ENCODE measurements at regions not wholly inside any gene's neighbourhood (a gene's known extent, or its start where the extent isn't known, plus 50 kb on each side); places are given as distances from the start of the nearest gene placed in this dataset.

DNA sequence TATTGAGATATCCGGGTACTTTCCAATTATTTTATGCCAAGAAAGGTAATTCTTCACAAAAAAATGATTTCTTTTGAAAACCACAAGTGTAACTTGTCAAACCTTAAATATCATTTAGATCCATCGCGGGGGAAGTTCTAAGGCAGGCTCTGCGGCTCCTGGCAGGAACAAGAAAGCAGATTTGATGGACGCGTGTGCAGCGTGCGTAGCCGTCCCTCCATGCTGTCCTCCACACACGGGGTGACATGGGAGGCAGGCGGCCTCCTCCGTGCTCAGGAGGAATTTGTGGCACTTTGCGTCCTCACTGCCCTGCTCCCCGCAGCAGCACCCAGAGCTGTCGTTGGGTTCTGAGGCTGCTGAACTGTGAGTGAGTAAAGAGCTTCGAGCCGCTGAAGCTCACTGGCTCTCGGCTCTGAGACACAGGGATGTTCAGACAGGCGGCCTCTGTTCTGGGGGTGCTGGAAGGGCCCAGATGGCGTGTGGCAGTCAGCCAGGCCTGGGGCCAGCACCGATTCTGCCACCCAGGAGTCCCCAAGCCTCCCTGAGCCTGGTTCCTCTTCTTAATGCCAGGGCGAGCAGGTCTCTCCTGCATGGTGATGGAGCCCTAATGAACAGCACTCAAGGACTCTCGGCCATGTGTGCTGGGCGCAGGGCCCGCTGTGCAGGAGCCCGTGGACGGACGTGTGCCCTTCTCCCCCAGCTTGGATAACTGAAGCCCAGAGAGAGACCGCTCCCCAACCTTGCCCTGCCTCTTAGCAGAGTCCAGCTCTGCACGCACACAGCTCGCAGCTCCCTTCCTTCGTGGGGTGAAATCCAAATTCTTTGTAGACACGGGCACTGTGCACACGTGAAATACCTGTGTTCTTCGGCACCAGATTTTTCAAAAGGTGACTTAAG is 185.4 kb upstream of the SHH start:
- H3K27ac ChIP-seq, result no peak overlapping the region
- TF ChIP-seq ZFX (IDR thresholded peaks at IDR 0.05), result no peak
- TF ChIP-seq, protein P1, sequence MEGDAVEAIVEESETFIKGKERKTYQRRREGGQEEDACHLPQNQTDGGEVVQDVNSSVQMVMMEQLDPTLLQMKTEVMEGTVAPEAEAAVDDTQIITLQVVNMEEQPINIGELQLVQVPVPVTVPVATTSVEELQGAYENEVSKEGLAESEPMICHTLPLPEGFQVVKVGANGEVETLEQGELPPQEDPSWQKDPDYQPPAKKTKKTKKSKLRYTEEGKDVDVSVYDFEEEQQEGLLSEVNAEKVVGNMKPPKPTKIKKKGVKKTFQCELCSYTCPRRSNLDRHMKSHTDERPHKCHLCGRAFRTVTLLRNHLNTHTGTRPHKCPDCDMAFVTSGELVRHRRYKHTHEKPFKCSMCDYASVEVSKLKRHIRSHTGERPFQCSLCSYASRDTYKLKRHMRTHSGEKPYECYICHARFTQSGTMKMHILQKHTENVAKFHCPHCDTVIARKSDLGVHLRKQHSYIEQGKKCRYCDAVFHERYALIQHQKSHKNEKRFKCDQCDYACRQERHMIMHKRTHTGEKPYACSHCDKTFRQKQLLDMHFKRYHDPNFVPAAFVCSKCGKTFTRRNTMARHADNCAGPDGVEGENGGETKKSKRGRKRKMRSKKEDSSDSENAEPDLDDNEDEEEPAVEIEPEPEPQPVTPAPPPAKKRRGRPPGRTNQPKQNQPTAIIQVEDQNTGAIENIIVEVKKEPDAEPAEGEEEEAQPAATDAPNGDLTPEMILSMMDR (conservative IDR thresholded peaks at IDR 0.05), result no peak

GRCh38 chr7:155996718-155997280 is 184.5 kb upstream of the SHH start:
- H3K27ac ChIP-seq, result no peak overlapping the region
- TF ChIP-seq, protein P1 (conservative IDR thresholded peaks at IDR 0.05), result no peak
- TF ChIP-seq ZFX (IDR thresholded peaks at IDR 0.05), result no peak

DNA sequence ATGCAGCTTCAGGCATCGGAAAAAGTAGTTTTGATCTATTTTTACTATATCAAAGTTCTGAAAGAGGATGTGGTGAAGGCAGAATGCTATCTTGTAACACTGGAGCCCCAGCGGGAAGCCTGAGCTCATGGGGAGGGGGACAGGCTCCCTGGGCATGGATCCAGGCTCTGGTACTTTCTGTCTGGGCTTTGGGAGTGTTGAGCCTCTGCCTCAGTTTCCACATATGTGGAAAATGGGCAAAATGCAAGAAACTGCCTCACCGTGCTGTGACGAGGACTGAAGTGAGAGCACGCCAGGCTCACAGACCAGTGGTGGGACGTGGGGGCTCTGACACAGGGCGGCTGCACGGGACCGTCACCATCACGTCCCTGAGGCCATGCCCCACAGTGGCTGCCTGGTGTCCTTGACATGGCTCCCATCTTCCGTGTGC is 182.9 kb upstream of the SHH start:
- H3K27ac ChIP-seq, result no peak overlapping the region
- no peak for TF ChIP-seq ZFX (IDR thresholded peaks at IDR 0.05)
- TF ChIP-seq, protein P1 (conservative IDR thresholded peaks at IDR 0.05), result no peak

GRCh38 chr7:155994279-155994811 is 182.1 kb upstream of the SHH start:
- TF ChIP-seq ZFX (IDR thresholded peaks at IDR 0.05), result no peak
- TF ChIP-seq, protein P1 (conservative IDR thresholded peaks at IDR 0.05), result no peak

GRCh38 chr7:155993420-155994278 is 181.4 kb upstream of the SHH start:
- TF ChIP-seq ZFX (IDR thresholded peaks at IDR 0.05), result no peak
- TF ChIP-seq, protein P1 (conservative IDR thresholded peaks at IDR 0.05), result no peak
- no peak overlapping the region for H3K27ac ChIP-seq

More at GRCh38 chr7:155994279-155994811, 182.1 kb upstream of the SHH start:
- H3K27ac ChIP-seq, result no peak overlapping the region

- no peak overlapping the region for H3K27ac ChIP-seq
- TF ChIP-seq, protein P1 (conservative IDR thresholded peaks at IDR 0.05), result no peak
- TF ChIP-seq ZFX (IDR thresholded peaks at IDR 0.05), result no peak
Observed at GRCh38 chr7:155992974-155993373, 180.7 kb upstream of the SHH start.

Measured in C4-2B (cell line).